ENCODE measurements at regions not wholly inside any gene's neighbourhood (a gene's known extent, or its start where the extent isn't known, plus 50 kb on each side); places are given as distances from the start of the nearest gene placed in this dataset.

DNA sequence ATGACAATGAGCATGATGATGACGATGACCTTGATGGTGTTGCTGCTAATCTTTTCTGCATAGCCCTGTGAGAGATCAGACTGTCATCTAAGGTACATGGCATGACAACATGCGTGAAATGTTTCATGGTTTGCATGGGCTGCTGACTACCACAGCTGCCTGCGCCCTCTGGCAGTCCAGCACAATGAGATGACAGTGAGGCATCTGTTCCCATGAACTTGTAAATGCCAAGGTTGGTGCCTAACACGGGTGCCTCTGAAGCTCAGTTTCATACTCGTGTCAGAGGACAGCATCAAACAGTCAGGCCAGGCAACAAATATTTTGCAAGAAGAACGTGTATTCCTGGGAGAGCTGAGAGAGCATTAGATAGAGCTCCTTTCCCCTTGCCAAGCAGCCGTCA, 122.0 kb upstream of the PRKCQ start:
- no peak for TF ChIP-seq CTCF (IDR thresholded peaks at IDR 0.05; ENCODE audit: low read depth, low read length)
- H3K4me3 ChIP-seq (replicated peaks in 1 of 2; ENCODE audit: low read depth in 2 of 2, low read length in 2 of 2), result no peak overlapping the region
- no peak for DNase-seq (ENCODE audit: low read depth in 2 of 2)

DNA sequence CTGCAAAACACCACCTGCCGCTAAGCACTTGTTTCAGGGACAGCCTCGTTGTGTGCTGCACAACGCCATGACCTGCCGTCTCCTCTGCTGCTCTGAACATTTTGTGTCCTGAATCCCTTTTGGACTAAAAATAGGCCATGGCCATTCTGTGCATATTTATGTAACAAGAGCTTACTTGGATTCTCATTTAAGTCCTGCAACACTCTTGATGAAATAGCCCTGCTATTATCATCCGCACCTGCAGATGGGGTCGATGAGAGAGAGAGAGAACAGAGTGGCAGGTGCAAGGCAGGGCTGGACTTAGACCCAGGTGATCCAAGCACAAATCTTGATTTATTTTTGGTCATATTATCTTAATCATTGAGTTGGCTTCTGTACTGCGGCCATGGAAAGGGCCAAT, 121.2 kb upstream of the PRKCQ start:
- TF ChIP-seq CTCF (IDR thresholded peaks at IDR 0.05; ENCODE audit: low read depth, low read length), result no peak
- no peak for DNase-seq (ENCODE audit: low read depth in 2 of 2)
- no peak overlapping the region for H3K4me3 ChIP-seq (replicated peaks in 1 of 2; ENCODE audit: low read depth in 2 of 2, low read length in 2 of 2)

- DNase-seq (ENCODE audit: low read depth in 2 of 2), result no peak
- H3K4me3 ChIP-seq (replicated peaks in 1 of 2; ENCODE audit: low read depth in 2 of 2, low read length in 2 of 2), result no peak overlapping the region
Observed at GRCh38 chr10:6700066-6700465, 120.0 kb upstream of the PRKCQ start.

DNA sequence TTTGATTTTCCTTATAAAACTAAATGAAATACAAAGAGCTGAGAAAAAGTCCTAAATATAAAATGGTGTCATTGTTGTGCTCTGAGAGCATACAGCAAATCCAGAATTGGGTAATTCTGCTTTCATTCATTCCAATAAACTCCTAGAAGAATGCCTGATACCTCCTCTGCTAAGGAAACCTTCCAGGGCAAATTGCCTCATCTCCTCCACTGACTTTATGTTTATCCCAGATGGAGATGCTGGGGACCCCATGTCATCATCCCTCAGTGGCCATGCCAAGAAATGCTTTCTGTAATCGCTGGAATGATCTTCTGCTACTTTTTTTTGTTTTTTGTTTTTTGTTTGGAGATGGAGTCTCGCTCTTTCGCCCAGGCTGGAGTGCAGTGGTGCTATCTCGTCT, 119.3 kb upstream of the PRKCQ start:
- no peak for DNase-seq (ENCODE audit: low read depth in 2 of 2)
- TF ChIP-seq CTCF (IDR thresholded peaks at IDR 0.05; ENCODE audit: low read depth, low read length), result no peak
- no peak overlapping the region for H3K4me3 ChIP-seq (replicated peaks in 1 of 2; ENCODE audit: low read depth in 2 of 2, low read length in 2 of 2)

More at GRCh38 chr10:6700066-6700465, 120.0 kb upstream of the PRKCQ start:
- TF ChIP-seq CTCF (IDR thresholded peaks at IDR 0.05; ENCODE audit: low read depth, low read length), result no peak

DNA sequence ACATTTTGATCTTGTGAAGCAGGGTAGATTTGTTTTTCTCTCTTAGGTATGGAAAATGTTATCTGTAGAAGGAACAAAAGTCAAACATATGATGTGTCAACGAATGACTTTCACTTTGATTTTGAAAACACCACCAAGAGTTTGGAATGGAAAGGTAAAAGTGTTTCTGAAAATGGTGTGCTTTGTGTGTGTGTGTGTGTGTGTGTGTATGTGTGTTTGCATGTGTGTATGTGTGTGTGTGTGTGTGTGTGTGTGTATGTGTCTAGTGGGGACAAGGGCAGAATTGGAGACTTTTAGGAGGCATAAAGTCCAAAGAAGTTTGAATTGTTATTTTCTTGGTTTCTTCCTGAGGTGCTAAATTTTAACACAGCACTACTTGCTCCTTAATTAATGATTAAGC, 115.4 kb upstream of the PRKCQ start:
- no peak for DNase-seq (ENCODE audit: low read depth in 2 of 2)
- TF ChIP-seq CTCF (IDR thresholded peaks at IDR 0.05; ENCODE audit: low read depth, low read length), result no peak
- H3K4me3 ChIP-seq (replicated peaks in 1 of 2; ENCODE audit: low read depth in 2 of 2, low read length in 2 of 2), result no peak overlapping the region

GRCh38 chr10:6694447-6695140, 114.5 kb upstream of the PRKCQ start:
- no peak for TF ChIP-seq CTCF (IDR thresholded peaks at IDR 0.05; ENCODE audit: low read depth, low read length)
- DNase-seq (ENCODE audit: low read depth in 2 of 2), result no peak
- H3K4me3 ChIP-seq (replicated peaks in 1 of 2; ENCODE audit: low read depth in 2 of 2, low read length in 2 of 2), result no peak overlapping the region

DNA sequence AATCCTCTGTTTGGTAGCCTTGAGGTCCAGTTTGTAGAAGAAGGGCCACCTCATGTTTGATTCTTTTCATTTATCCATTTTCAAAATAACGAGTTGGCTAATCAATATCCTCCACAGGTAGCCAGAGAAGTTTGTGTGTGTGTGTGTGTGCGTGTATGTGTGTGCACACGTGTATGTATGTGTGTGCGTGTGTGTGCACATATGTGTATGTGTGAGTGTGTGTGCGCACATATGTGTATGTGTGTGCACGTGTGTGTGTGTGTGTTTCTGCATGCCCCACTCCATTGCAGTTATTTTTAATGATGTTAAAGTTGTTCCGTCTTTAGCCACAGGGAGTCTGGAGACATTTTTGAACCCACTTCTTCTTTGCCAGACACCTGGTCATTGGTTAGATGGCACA, 112.8 kb upstream of the PRKCQ start:
- no peak overlapping the region for H3K4me3 ChIP-seq (replicated peaks in 1 of 2; ENCODE audit: low read depth in 2 of 2, low read length in 2 of 2)
- no peak for DNase-seq (ENCODE audit: low read depth in 2 of 2)
- no peak for TF ChIP-seq CTCF (IDR thresholded peaks at IDR 0.05; ENCODE audit: low read depth, low read length)

Measured in cardiac fibroblast (primary cell).